HG03521 (cell line): ENCODE measurements at regions not wholly inside any gene's neighbourhood (a gene's known extent, or its start where the extent isn't known, plus 50 kb on each side); places are given as distances from the start of the nearest gene placed in this dataset.

Experiments
- ATAC-seq: cut with Tn5 transposase; IDR thresholded peaks from one replicate; pipeline ENCODE4 v1.9.1; 2021; ENCODE audit warnings: mild to moderate bottlenecking, moderate library complexity; ENCODE audit not compliant: unreplicated experiment

GRCh38 chr11:115893461-115894099 lies 389.4 kb upstream of the CADM1 start:
- ATAC-seq: no peak

GRCh38 chr11:115892016-115892415 lies 387.8 kb upstream of the CADM1 start:
- ATAC-seq: no peak

GRCh38 chr11:115891581-115891980 lies 387.4 kb upstream of the CADM1 start:
- ATAC-seq: no peak

GRCh38 chr11:115890500-115890899 lies 386.3 kb upstream of the CADM1 start:
- no peak for ATAC-seq

- ATAC-seq: no peak
These were observed 385.5 kb upstream of the CADM1 start for GRCh38 chr11:115889712-115890111.

GRCh38 chr11:115887727-115888126 lies 383.5 kb upstream of the CADM1 start:
- no peak for ATAC-seq

GRCh38 chr11:115887316-115887715 lies 383.1 kb upstream of the CADM1 start:
- ATAC-seq: no peak

GRCh38 chr11:115886422-115886733 lies 382.2 kb upstream of the CADM1 start:
- ATAC-seq: no peak

GRCh38 chr11:115885535-115886421 lies 381.6 kb upstream of the CADM1 start:
- no peak for ATAC-seq

- no peak for ATAC-seq
These were observed 380.8 kb upstream of the CADM1 start for GRCh38 chr11:115884800-115885534.

GRCh38 chr11:115874843-115875242 lies 370.6 kb upstream of the CADM1 start:
- ATAC-seq: no peak

- ATAC-seq: no peak
These were observed 369.6 kb upstream of the CADM1 start for GRCh38 chr11:115873813-115874212.

GRCh38 chr11:115872416-115872815 lies 368.2 kb upstream of the CADM1 start:
- ATAC-seq: no peak

GRCh38 chr11:115871161-115871760 lies 367.0 kb upstream of the CADM1 start:
- ATAC-seq: no peak

GRCh38 chr11:115869780-115870431 lies 365.7 kb upstream of the CADM1 start:
- ATAC-seq: peak; percentile 76

- no peak for ATAC-seq
These were observed 364.9 kb upstream of the CADM1 start for GRCh38 chr11:115869131-115869530.

GRCh38 chr11:115860246-115860645 lies 356.0 kb upstream of the CADM1 start:
- ATAC-seq: no peak

GRCh38 chr11:115848611-115849010 lies 344.4 kb upstream of the CADM1 start:
- no peak for ATAC-seq

- ATAC-seq: no peak
These were observed 343.9 kb upstream of the CADM1 start for GRCh38 chr11:115848080-115848479.

GRCh38 chr11:115845872-115846271 lies 341.7 kb upstream of the CADM1 start:
- ATAC-seq: no peak

GRCh38 chr11:115843685-115844084 lies 339.5 kb upstream of the CADM1 start:
- no peak for ATAC-seq
